Astrocyte (in vitro differentiated cells and primary cell): ENCODE measurements at regions not wholly inside any gene's neighbourhood (a gene's known extent, or its start where the extent isn't known, plus 50 kb on each side); places are given as distances from the start of the nearest gene placed in this dataset.
A peak's percentile ranks its signal among the peaks of the same experiment; 100 is the strongest.
"Not testable (repeated sequence)": the region's sequence is repeated elsewhere in the genome, so short reads cannot be mapped to it uniquely, and the experiment has no call there.

Experiments
- DNase-seq: peaks from one replicate; pipeline ENCODE4 v3.0.0-alpha.2; 2010; ENCODE audit warnings: low read depth
- FAIRE-seq: peaks from 2 replicates; lab custom pipeline; 2011; peaks lifted over from hg19 to GRCh38; lab: Jason Lieb, UNC
- H2AFZ ChIP-seq: 2 replicates; pipeline ENCODE4 v1.6.0; 2012; ENCODE audit warnings: low read depth, low read length, inconsistent platforms
- H3K27ac ChIP-seq: 2 replicates; pipeline ENCODE4 v1.5.1; 2011; ENCODE audit warnings: low read depth, low read length, inconsistent platforms
- H3K27me3 ChIP-seq: 2 replicates; pipeline ENCODE4 v1.6.0; 2011; ENCODE audit warnings: low read length, inconsistent platforms; ENCODE audit not compliant: insufficient read depth
- H3K36me3 ChIP-seq: 2 replicates; pipeline ENCODE4 v1.5.1; 2011; ENCODE audit warnings: low read length, inconsistent platforms; ENCODE audit not compliant: insufficient read depth
- H3K4me1 ChIP-seq: 2 replicates; pipeline ENCODE4 v1.5.1; 2011; ENCODE audit warnings: low read length, inconsistent platforms; ENCODE audit not compliant: insufficient read depth
- H3K4me2 ChIP-seq: 2 replicates; pipeline ENCODE4 v1.6.0; 2012; ENCODE audit warnings: low read length, inconsistent platforms
- H3K4me3 ChIP-seq: 2 replicates; pipeline ENCODE4 v1.5.1; 2011; ENCODE audit warnings: low read depth, mild to moderate bottlenecking, low read length, inconsistent platforms; ENCODE audit not compliant: insufficient read depth
- H3K79me2 ChIP-seq: 2 replicates; pipeline ENCODE4 v1.6.0; 2012; ENCODE audit warnings: mild to moderate bottlenecking, low read length, inconsistent platforms; ENCODE audit not compliant: insufficient read depth
- H3K9ac ChIP-seq: 2 replicates; pipeline ENCODE4 v1.6.0; 2012; ENCODE audit warnings: mild to moderate bottlenecking, low read length, inconsistent platforms
- H3K9me3 ChIP-seq: 2 replicates; pipeline ENCODE4 v1.5.1; 2012; ENCODE audit warnings: low read depth, mild to moderate bottlenecking, low read length, inconsistent platforms; ENCODE audit not compliant: insufficient read depth
- H4K20me1 ChIP-seq: 2 replicates; pipeline ENCODE4 v1.6.0; 2012; ENCODE audit warnings: low read length, inconsistent platforms; ENCODE audit not compliant: insufficient read depth
- H3K27ac Mint-ChIP-seq: one replicate; pipeline ENCODE4 v1.8.0; 2021; ENCODE audit warnings: mild to moderate bottlenecking, mixed read lengths; ENCODE audit not compliant: unreplicated experiment
- H3K27me3 Mint-ChIP-seq: one replicate; pipeline ENCODE4 v1.8.0; 2021; ENCODE audit warnings: low read depth, mixed read lengths; ENCODE audit not compliant: unreplicated experiment
- H3K36me3 Mint-ChIP-seq: one replicate; pipeline ENCODE4 v1.8.0; 2021; ENCODE audit warnings: low read depth, mixed read lengths; ENCODE audit not compliant: unreplicated experiment
- H3K4me1 Mint-ChIP-seq: one replicate; pipeline ENCODE4 v1.8.0; 2021; ENCODE audit warnings: low read depth, mixed read lengths; ENCODE audit not compliant: unreplicated experiment
- H3K4me3 Mint-ChIP-seq: one replicate; pipeline ENCODE4 v1.8.0; 2021; ENCODE audit warnings: mild to moderate bottlenecking, moderate library complexity, mixed read lengths; ENCODE audit not compliant: unreplicated experiment
- H3K9me3 Mint-ChIP-seq: one replicate; pipeline ENCODE4 v1.8.0; 2021; ENCODE audit warnings: mild to moderate bottlenecking, mixed read lengths; ENCODE audit not compliant: unreplicated experiment
- CTCF ChIP-seq: IDR thresholded peaks from 2 replicates; pipeline ENCODE4 v1.5.1; 2011; ENCODE audit warnings: low read depth, mild to moderate bottlenecking, inconsistent platforms, low read length, moderate library complexity; ENCODE audit not compliant: insufficient read depth
- EZH2 ChIP-seq: IDR thresholded peaks from 2 replicates; pipeline ENCODE4 v1.6.1; 2012; ENCODE audit warnings: mild to moderate bottlenecking, low read length, inconsistent platforms; ENCODE audit not compliant: insufficient read depth

DNA sequence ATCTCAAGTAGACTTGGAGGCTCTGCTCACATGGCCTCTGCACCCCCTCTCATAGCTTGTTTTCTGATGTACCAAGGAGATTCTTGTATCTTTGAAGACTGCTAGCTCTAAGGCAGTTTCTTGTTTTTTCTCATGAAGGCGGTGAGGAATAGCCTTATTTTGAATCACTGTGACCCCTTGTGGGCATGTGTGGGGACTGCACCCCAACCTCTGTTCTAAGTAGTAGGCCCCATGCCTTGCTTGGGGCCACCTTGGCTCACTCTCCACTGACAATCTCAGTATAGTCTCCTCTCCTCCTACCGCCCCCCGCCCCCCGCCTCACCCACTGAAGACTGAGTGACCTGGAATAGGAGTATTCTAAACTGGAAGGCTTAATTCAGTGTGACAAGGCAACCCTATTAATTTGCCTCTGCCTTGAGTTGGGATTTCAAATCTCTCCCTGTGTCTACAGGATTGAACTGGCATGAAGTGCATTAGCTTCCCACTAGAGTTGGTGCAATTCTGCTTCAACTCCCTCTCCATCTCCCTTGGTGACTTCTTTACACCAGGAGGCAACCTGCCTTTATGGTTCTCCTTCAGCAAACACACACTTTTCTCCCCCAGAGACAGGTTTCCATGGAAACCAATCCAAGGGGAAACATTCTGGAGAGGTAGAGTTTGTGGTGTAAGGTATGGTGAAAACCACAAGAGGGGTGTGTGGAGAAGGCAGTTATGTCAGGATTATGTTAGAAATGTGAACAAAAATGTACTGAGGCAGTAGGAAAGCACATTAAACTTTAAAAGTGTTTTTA, 75.4 kb upstream of the ECI2 start:
- DNase-seq, result peak; percentile 26

GRCh38 chr6:4209196-4209595, 73.8 kb upstream of the ECI2 start:
- DNase-seq, result no peak
- H3K4me1 Mint-ChIP-seq, result peaks cover 5% of the 10 kb centered on the region
- FAIRE-seq, result no peak
- Histone ChIP-seq H3K27ac (no peak overlapping the region), H3K9me3 (peaks cover 5% of the 10 kb centered on the region), H3K9ac (no peak overlapping the region), H3K4me2 (no peak overlapping the region), H3K4me3 (no peak overlapping the region), H3K27me3 (no peaks in the 10 kb centered on the region), H2AFZ (no peak overlapping the region), H3K79me2 (no peaks in the 10 kb centered on the region), H3K36me3 (no peaks in the 10 kb centered on the region), H4K20me1 (no peaks in the 10 kb centered on the region), H3K4me1 (no peaks in the 10 kb centered on the region)
- H3K27me3 Mint-ChIP-seq, result no peaks in the 10 kb centered on the region
- peaks cover 3% of the 10 kb centered on the region for H3K36me3 Mint-ChIP-seq
- TF ChIP-seq CTCF, result no peak
- no peak for TF ChIP-seq EZH2
- no peak overlapping the region for H3K4me3 Mint-ChIP-seq
- no peak overlapping the region for H3K27ac Mint-ChIP-seq
- H3K9me3 Mint-ChIP-seq, result peaks cover 11% of the 10 kb centered on the region

More for the DNA sequence above, 75.4 kb upstream of the ECI2 start:
- no peaks in the 10 kb centered on the region for H3K36me3 Mint-ChIP-seq
- no peak overlapping the region for H3K27ac Mint-ChIP-seq
- Histone ChIP-seq H3K27me3 (no peaks in the 10 kb centered on the region), H4K20me1 (no peaks in the 10 kb centered on the region), H3K4me3 (no peak overlapping the region), H3K27ac (no peak overlapping the region), H3K36me3 (no peaks in the 10 kb centered on the region), H3K4me1 (no peaks in the 10 kb centered on the region), H3K4me2 (no peak overlapping the region), H3K9me3 (peaks cover 6% of the 10 kb centered on the region), H3K79me2 (no peaks in the 10 kb centered on the region), H3K9ac (no peak overlapping the region), H2AFZ (peak overlapping the region; percentile 8)
- H3K4me1 Mint-ChIP-seq, result peaks cover 5% of the 10 kb centered on the region
- H3K27me3 Mint-ChIP-seq, result no peaks in the 10 kb centered on the region
- H3K4me3 Mint-ChIP-seq, result no peak overlapping the region
- TF ChIP-seq EZH2 (no peak), CTCF (peak; percentile 61)
- H3K9me3 Mint-ChIP-seq, result peaks cover 4% of the 10 kb centered on the region
- FAIRE-seq, result no peak

DNA sequence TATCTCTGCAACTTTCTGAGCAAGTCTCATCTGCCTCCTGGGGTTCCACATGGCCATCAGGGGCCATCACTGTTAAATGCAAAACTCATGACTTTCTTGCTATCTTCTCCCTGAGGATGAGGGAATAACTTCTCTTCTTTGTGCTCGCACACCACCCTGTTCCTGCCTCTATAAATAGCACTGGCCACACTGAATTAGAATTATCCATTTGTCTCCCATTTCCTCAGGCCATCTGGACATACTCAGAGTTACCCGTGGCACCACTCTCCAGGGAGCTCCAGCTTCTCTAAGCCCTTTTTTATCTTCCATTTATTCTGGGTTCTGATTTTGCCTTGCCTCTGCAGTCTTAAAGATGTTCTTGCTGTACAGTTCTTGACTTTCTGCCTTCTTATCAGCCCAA, 72.8 kb upstream of the ECI2 start:
- peaks cover 3% of the 10 kb centered on the region for H3K36me3 Mint-ChIP-seq
- no peak overlapping the region for H3K9ac ChIP-seq
- H3K4me1 ChIP-seq, result no peaks in the 10 kb centered on the region
- no peak overlapping the region for H3K4me3 ChIP-seq
- H3K9me3 Mint-ChIP-seq, result peaks cover 16% of the 10 kb centered on the region
- H3K27me3 ChIP-seq, result no peaks in the 10 kb centered on the region
- no peak overlapping the region for H3K27ac ChIP-seq
- H3K79me2 ChIP-seq, result no peaks in the 10 kb centered on the region
- no peaks in the 10 kb centered on the region for H3K27me3 Mint-ChIP-seq
- peaks cover 5% of the 10 kb centered on the region for H3K4me1 Mint-ChIP-seq
- H3K27ac Mint-ChIP-seq, result no peak overlapping the region
- H3K36me3 ChIP-seq, result no peaks in the 10 kb centered on the region
- FAIRE-seq (no peak), DNase-seq (no peak)
- TF ChIP-seq EZH2, result no peak
- TF ChIP-seq CTCF, result no peak
- no peak overlapping the region for H2AFZ ChIP-seq
- H3K4me3 Mint-ChIP-seq, result no peak overlapping the region
- H3K9me3 ChIP-seq, result no peaks in the 10 kb centered on the region
- no peaks in the 10 kb centered on the region for H4K20me1 ChIP-seq
- H3K4me2 ChIP-seq, result no peak overlapping the region

DNA sequence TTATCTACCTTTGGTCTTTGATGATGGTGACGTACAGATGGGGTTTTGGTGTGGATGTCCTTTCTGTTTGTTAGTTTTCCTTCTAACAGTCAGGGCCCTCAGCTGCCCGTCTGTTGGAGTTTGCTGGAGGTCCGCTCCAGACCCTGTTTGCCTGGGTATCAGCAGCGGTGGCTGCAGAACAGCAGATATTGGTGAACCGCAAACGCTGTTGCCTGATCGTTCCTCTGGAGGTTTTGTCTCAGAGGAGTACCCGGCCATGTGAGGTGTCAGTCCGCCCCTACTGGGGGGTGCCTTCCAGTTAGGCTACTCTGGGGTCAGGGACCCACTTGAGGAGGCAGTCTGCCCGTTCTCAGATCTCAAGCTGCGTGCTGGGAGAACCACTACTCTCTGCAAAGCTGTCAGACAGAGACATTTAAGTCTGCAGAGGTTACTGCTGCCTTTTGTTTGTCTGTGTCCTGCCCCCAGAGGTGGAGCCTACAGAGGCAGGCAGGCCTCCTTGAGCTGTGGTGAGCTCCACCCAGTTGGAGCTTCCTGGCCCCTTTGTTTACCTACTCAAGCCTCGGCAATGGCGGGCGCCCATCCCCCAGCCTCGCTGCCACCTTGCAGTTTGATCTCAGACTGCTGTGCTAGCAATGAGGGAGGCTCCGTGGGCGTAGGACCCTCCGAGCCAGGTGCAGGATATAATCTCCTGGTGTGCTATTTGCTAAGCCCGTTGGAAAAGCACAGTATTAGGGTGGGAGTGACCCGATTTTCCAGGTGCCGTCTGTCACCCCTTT, 68.5 kb upstream of the ECI2 start:
- H4K20me1 ChIP-seq, H3K9me3 ChIP-seq, H3K36me3 Mint-ChIP-seq, H3K4me2 ChIP-seq, H3K27me3 ChIP-seq, H3K4me3 ChIP-seq, H3K4me1 Mint-ChIP-seq, DNase-seq, H2AFZ ChIP-seq, H3K36me3 ChIP-seq, H3K27me3 Mint-ChIP-seq, H3K4me1 ChIP-seq, FAIRE-seq, H3K27ac Mint-ChIP-seq, H3K27ac ChIP-seq, H3K9ac ChIP-seq, H3K79me2 ChIP-seq, H3K4me3 Mint-ChIP-seq: not testable (repeated sequence)
- H3K9me3 Mint-ChIP-seq, result peaks cover 28% of the 10 kb centered on the region
